ENCODE measurements at regions not wholly inside any gene's neighbourhood (a gene's known extent, or its start where the extent isn't known, plus 50 kb on each side); places are given as distances from the start of the nearest gene placed in this dataset.

GRCh38 chr13:103537616-103538015 lies 471.4 kb upstream of the SLC10A2 start:
- ChIA-PET CTCF (no interaction called here), POLR2A (no interaction called here)
- intact Hi-C loops (cut with micrococcal nuclease), result no loop called here
- no peaks in the 10 kb centered on the region for H3K4me1 Mint-ChIP-seq
- no peaks in the 10 kb centered on the region for H3K27me3 ChIP-seq (ENCODE audit: control insufficient read depth in 2 of 2, insufficient read depth in 2 of 2, low read length in 2 of 2)
- H3K9me3 ChIP-seq (ENCODE audit: control insufficient read depth in 2 of 3, low read length in 3 of 3), result no peaks in the 10 kb centered on the region
- ATAC-seq (no peak), DNase-seq (no peak)
- no peak overlapping the region for H3K4me3 Mint-ChIP-seq
- H3K4me3 ChIP-seq (ENCODE audit: low read length), result no peak overlapping the region
- no peak overlapping the region for H3K27ac Mint-ChIP-seq
- no peak overlapping the region for H3K27ac ChIP-seq (ENCODE audit: low read depth, low read length)
- peaks cover 0 to 10% (median 6%) of the 10 kb centered on the region in 11 donors for H3K9me3 Mint-ChIP-seq
- no peaks in the 10 kb centered on the region for H3K36me3 ChIP-seq (ENCODE audit: control insufficient read depth in 2 of 3, insufficient read depth in 3 of 3, low read length in 3 of 3)
- H3K27me3 Mint-ChIP-seq, result no peaks in the 10 kb centered on the region
- H3K4me1 ChIP-seq (ENCODE audit: control insufficient read depth in 2 of 2, insufficient read depth in 2 of 2, low read length in 2 of 2), result no peaks in the 10 kb centered on the region
- H3K36me3 Mint-ChIP-seq, result no peaks in the 10 kb centered on the region

GRCh38 chr13:103531278-103531677 lies 465.1 kb upstream of the SLC10A2 start:
- no peaks in the 10 kb centered on the region for H3K27me3 ChIP-seq (ENCODE audit: control insufficient read depth in 2 of 2, insufficient read depth in 2 of 2, low read length in 2 of 2)
- Mint-ChIP-seq H3K36me3 (no peaks in the 10 kb centered on the region), H3K27ac (no peak overlapping the region), H3K4me1 (no peaks in the 10 kb centered on the region), H3K4me3 (no peak overlapping the region), H3K9me3 (peaks cover 0 to 26% (median 0%) of the 10 kb centered on the region in 11 donors), H3K27me3 (no peaks in the 10 kb centered on the region)
- H3K36me3 ChIP-seq (ENCODE audit: control insufficient read depth in 2 of 3, insufficient read depth in 3 of 3, low read length in 3 of 3), result no peaks in the 10 kb centered on the region
- ATAC-seq, result no peak
- no peaks in the 10 kb centered on the region for H3K4me1 ChIP-seq (ENCODE audit: control insufficient read depth in 2 of 2, insufficient read depth in 2 of 2, low read length in 2 of 2)
- ChIA-PET CTCF (no interaction called here), POLR2A (no interaction called here)
- no peak overlapping the region for H3K4me3 ChIP-seq (ENCODE audit: low read length)
- intact Hi-C loops (cut with micrococcal nuclease), result no loop called here
- DNase-seq, result no peak
- H3K9me3 ChIP-seq (ENCODE audit: control insufficient read depth in 2 of 3, low read length in 3 of 3), result no peaks in the 10 kb centered on the region
- H3K27ac ChIP-seq (ENCODE audit: low read depth, low read length), result no peak overlapping the region

- H3K9me3 Mint-ChIP-seq, result peaks cover 0 to 25% (median 0%) of the 10 kb centered on the region in 11 donors
- Histone ChIP-seq H3K4me1 (ENCODE audit: control insufficient read depth in 2 of 2, insufficient read depth in 2 of 2, low read length in 2 of 2) (no peaks in the 10 kb centered on the region), H3K36me3 (ENCODE audit: control insufficient read depth in 2 of 3, insufficient read depth in 3 of 3, low read length in 3 of 3) (no peaks in the 10 kb centered on the region), H3K4me3 (ENCODE audit: low read length) (no peak overlapping the region), H3K9me3 (ENCODE audit: control insufficient read depth in 2 of 3, low read length in 3 of 3) (no peaks in the 10 kb centered on the region), H3K27me3 (ENCODE audit: control insufficient read depth in 2 of 2, insufficient read depth in 2 of 2, low read length in 2 of 2) (no peaks in the 10 kb centered on the region), H3K27ac (ENCODE audit: low read depth, low read length) (no peak overlapping the region)
- H3K27me3 Mint-ChIP-seq, result no peaks in the 10 kb centered on the region
- POLR2A ChIA-PET, result no interaction called here
- intact Hi-C loops (cut with micrococcal nuclease), result no loop called here
- H3K36me3 Mint-ChIP-seq, result no peaks in the 10 kb centered on the region
- no peak overlapping the region for H3K27ac Mint-ChIP-seq
- DNase-seq, result no peak
- CTCF ChIA-PET, result no interaction called here
- H3K4me1 Mint-ChIP-seq, result no peaks in the 10 kb centered on the region
- no peak for ATAC-seq
- no peak overlapping the region for H3K4me3 Mint-ChIP-seq
Measured at GRCh38 chr13:103528437-103528836, 462.2 kb upstream of the SLC10A2 start.

GRCh38 chr13:103525530-103525929 lies 459.3 kb upstream of the SLC10A2 start:
- no peak for DNase-seq
- Histone ChIP-seq H3K9me3 (ENCODE audit: control insufficient read depth in 2 of 3, low read length in 3 of 3) (no peaks in the 10 kb centered on the region), H3K4me1 (ENCODE audit: control insufficient read depth in 2 of 2, insufficient read depth in 2 of 2, low read length in 2 of 2) (no peaks in the 10 kb centered on the region), H3K4me3 (ENCODE audit: low read length) (no peak overlapping the region), H3K27ac (ENCODE audit: low read depth, low read length) (no peak overlapping the region), H3K36me3 (ENCODE audit: control insufficient read depth in 2 of 3, insufficient read depth in 3 of 3, low read length in 3 of 3) (no peaks in the 10 kb centered on the region), H3K27me3 (ENCODE audit: control insufficient read depth in 2 of 2, insufficient read depth in 2 of 2, low read length in 2 of 2) (no peaks in the 10 kb centered on the region)
- H3K36me3 Mint-ChIP-seq, result no peaks in the 10 kb centered on the region
- H3K4me1 Mint-ChIP-seq, result no peaks in the 10 kb centered on the region
- ATAC-seq, result no peak
- H3K27me3 Mint-ChIP-seq, result no peaks in the 10 kb centered on the region
- intact Hi-C loops (cut with micrococcal nuclease), result no loop called here
- H3K9me3 Mint-ChIP-seq, result peaks cover 0 to 17% (median 0%) of the 10 kb centered on the region in 11 donors
- POLR2A ChIA-PET, result no interaction called here
- H3K27ac Mint-ChIP-seq, result no peak overlapping the region
- CTCF ChIA-PET, result no interaction called here
- H3K4me3 Mint-ChIP-seq, result no peak overlapping the region

GRCh38 chr13:103523858-103524257 lies 457.6 kb upstream of the SLC10A2 start:
- CTCF ChIA-PET, result no interaction called here
- Mint-ChIP-seq H3K4me3 (no peak overlapping the region), H3K4me1 (no peaks in the 10 kb centered on the region), H3K36me3 (no peaks in the 10 kb centered on the region), H3K27me3 (no peaks in the 10 kb centered on the region), H3K27ac (no peak overlapping the region), H3K9me3 (peaks cover 0 to 13% (median 0%) of the 10 kb centered on the region in 11 donors)
- POLR2A ChIA-PET, result no interaction called here
- H3K27me3 ChIP-seq (ENCODE audit: control insufficient read depth in 2 of 2, insufficient read depth in 2 of 2, low read length in 2 of 2), result no peaks in the 10 kb centered on the region
- DNase-seq (no peak), ATAC-seq (no peak)
- no peaks in the 10 kb centered on the region for H3K36me3 ChIP-seq (ENCODE audit: control insufficient read depth in 2 of 3, insufficient read depth in 3 of 3, low read length in 3 of 3)
- no peak overlapping the region for H3K4me3 ChIP-seq (ENCODE audit: low read length)
- H3K4me1 ChIP-seq (ENCODE audit: control insufficient read depth in 2 of 2, insufficient read depth in 2 of 2, low read length in 2 of 2), result no peaks in the 10 kb centered on the region
- intact Hi-C loops (cut with micrococcal nuclease), result no loop called here
- no peak overlapping the region for H3K27ac ChIP-seq (ENCODE audit: low read depth, low read length)
- no peaks in the 10 kb centered on the region for H3K9me3 ChIP-seq (ENCODE audit: control insufficient read depth in 2 of 3, low read length in 3 of 3)

- Mint-ChIP-seq H3K36me3 (no peaks in the 10 kb centered on the region), H3K4me1 (no peaks in the 10 kb centered on the region), H3K4me3 (no peak overlapping the region), H3K27ac (no peak overlapping the region), H3K27me3 (no peaks in the 10 kb centered on the region), H3K9me3 (no peaks in the 10 kb centered on the region)
- Histone ChIP-seq H3K4me3 (ENCODE audit: low read length) (no peak overlapping the region), H3K36me3 (ENCODE audit: control insufficient read depth in 2 of 3, insufficient read depth in 3 of 3, low read length in 3 of 3) (no peaks in the 10 kb centered on the region), H3K27me3 (ENCODE audit: control insufficient read depth in 2 of 2, insufficient read depth in 2 of 2, low read length in 2 of 2) (no peaks in the 10 kb centered on the region), H3K27ac (ENCODE audit: low read depth, low read length) (no peak overlapping the region), H3K4me1 (ENCODE audit: control insufficient read depth in 2 of 2, insufficient read depth in 2 of 2, low read length in 2 of 2) (no peaks in the 10 kb centered on the region), H3K9me3 (ENCODE audit: control insufficient read depth in 2 of 3, low read length in 3 of 3) (no peaks in the 10 kb centered on the region)
- ATAC-seq, result no peak
- no peak for DNase-seq
- POLR2A ChIA-PET, result no interaction called here
- intact Hi-C loops (cut with micrococcal nuclease), result no loop called here
- CTCF ChIA-PET, result no interaction called here
Measured at GRCh38 chr13:103521532-103521931, 455.3 kb upstream of the SLC10A2 start.

- Mint-ChIP-seq H3K36me3 (no peaks in the 10 kb centered on the region), H3K27ac (no peak overlapping the region), H3K4me1 (no peaks in the 10 kb centered on the region), H3K27me3 (no peaks in the 10 kb centered on the region), H3K9me3 (peaks cover 0 to 2% (median 0%) of the 10 kb centered on the region in 11 donors), H3K4me3 (no peak overlapping the region)
- no peaks in the 10 kb centered on the region for H3K36me3 ChIP-seq (ENCODE audit: control insufficient read depth in 2 of 3, insufficient read depth in 3 of 3, low read length in 3 of 3)
- no peak overlapping the region for H3K27ac ChIP-seq (ENCODE audit: low read depth, low read length)
- ChIA-PET CTCF (no interaction called here), POLR2A (no interaction called here)
- no peaks in the 10 kb centered on the region for H3K27me3 ChIP-seq (ENCODE audit: control insufficient read depth in 2 of 2, insufficient read depth in 2 of 2, low read length in 2 of 2)
- DNase-seq (no peak), ATAC-seq (no peak)
- H3K4me1 ChIP-seq (ENCODE audit: control insufficient read depth in 2 of 2, insufficient read depth in 2 of 2, low read length in 2 of 2), result no peaks in the 10 kb centered on the region
- no peaks in the 10 kb centered on the region for H3K9me3 ChIP-seq (ENCODE audit: control insufficient read depth in 2 of 3, low read length in 3 of 3)
- intact Hi-C loops (cut with micrococcal nuclease), result no loop called here
- H3K4me3 ChIP-seq (ENCODE audit: low read length), result no peak overlapping the region
Measured at GRCh38 chr13:103517768-103518102, 451.5 kb upstream of the SLC10A2 start.
